OCI-LY1 (cell line): ENCODE measurements at regions not wholly inside any gene's neighbourhood (a gene's known extent, or its start where the extent isn't known, plus 50 kb on each side); places are given as distances from the start of the nearest gene placed in this dataset.

Experiments
- H2AFZ ChIP-seq: fragments of 200-600 bp; sonication (generic), shearing (Covaris generic); 2 replicates; pipeline ENCODE4 v1.6.0; 2014; ENCODE audit warnings: antibody characterized with exemption, mild to moderate bottlenecking, low read length
- H3F3A ChIP-seq: fragments of 200-600 bp; sonication (generic), shearing (Covaris generic); 2 replicates; pipeline ENCODE4 v1.6.0; 2014; ENCODE audit warnings: mild to moderate bottlenecking, antibody characterized with exemption, low read length, moderate library complexity; ENCODE audit not compliant: insufficient read depth
- H3K27ac ChIP-seq: fragments of 200-600 bp; sonication (generic); 2 replicates; pipeline ENCODE4 v1.5.1; 2014; ENCODE audit warnings: low read length, mixed run types, mild to moderate bottlenecking, low read depth; ENCODE audit not compliant: poor library complexity, severe bottlenecking
- H3K27me3 ChIP-seq: fragments of 200-600 bp; sonication (generic); 2 replicates; pipeline ENCODE4 v1.6.0; 2014; ENCODE audit warnings: antibody characterized with exemption, mild to moderate bottlenecking, low read length, moderate library complexity; ENCODE audit not compliant: insufficient read depth
- H3K36me3 ChIP-seq: fragments of 200-600 bp; sonication (generic); 2 replicates; pipeline ENCODE4 v1.6.1; 2014; ENCODE audit warnings: mild to moderate bottlenecking, antibody characterized with exemption, low read length, moderate library complexity, mixed read lengths; ENCODE audit not compliant: insufficient read depth
- H3K4me1 ChIP-seq: fragments of 200-600 bp; sonication (generic); 2 replicates; pipeline ENCODE4 v1.5.1; 2014; ENCODE audit warnings: mild to moderate bottlenecking, low read length, moderate library complexity; ENCODE audit not compliant: insufficient read depth, severe bottlenecking
- H3K4me2 ChIP-seq: fragments of 200-600 bp; sonication (generic), shearing (Covaris generic); 2 replicates; pipeline ENCODE4 v1.6.1; 2014; ENCODE audit warnings: low read length
- H3K4me3 ChIP-seq: fragments of 200-600 bp; sonication (generic); 2 replicates; pipeline ENCODE4 v1.5.1; 2014; ENCODE audit warnings: low read length, low read depth, mild to moderate bottlenecking, mixed read lengths; ENCODE audit not compliant: poor library complexity, severe bottlenecking
- H3K79me2 ChIP-seq: fragments of 200-600 bp; shearing (Covaris generic); 2 replicates; pipeline ENCODE4 v1.6.1; 2016; ENCODE audit warnings: mixed run types, low read length, mixed read lengths; ENCODE audit not compliant: insufficient read depth
- H3K9ac ChIP-seq: fragments of 200-600 bp; sonication (generic), shearing (Covaris generic); 2 replicates; pipeline ENCODE4 v1.6.1; 2014; ENCODE audit warnings: mild to moderate bottlenecking, low read length, mixed read lengths
- H3K9me2 ChIP-seq: fragments of 200-600 bp; sonication (generic), shearing (Covaris generic); 2 replicates; pipeline ENCODE4 v1.6.1; 2014; ENCODE audit warnings: low read depth, mild to moderate bottlenecking, low read length, mixed read lengths
- H3K9me3 ChIP-seq: fragments of 200-600 bp; shearing (Covaris generic); 2 replicates; pipeline ENCODE4 v1.6.1; 2014; ENCODE audit warnings: low read length, mixed read lengths
- H4K20me1 ChIP-seq: fragments of 200-600 bp; sonication (generic), shearing (Covaris generic); 2 replicates; pipeline ENCODE4 v1.6.0; 2016; ENCODE audit warnings: mild to moderate bottlenecking, low read length; ENCODE audit not compliant: insufficient read depth
- CTCF ChIP-seq: fragments of 200-600 bp; sonication (generic), shearing (Covaris generic); IDR thresholded peaks from 2 replicates; pipeline ENCODE4 v1.5.1; 2017; ENCODE audit warnings: mild to moderate bottlenecking, antibody characterized with exemption, low read length, moderate library complexity, mixed read lengths
- EZH2 ChIP-seq: fragments of 200-600 bp; sonication (generic), shearing (Covaris generic); IDR thresholded peaks from 2 replicates; pipeline ENCODE4 v1.8.0; 2017; ENCODE audit warnings: borderline replicate concordance, mixed run types, mild to moderate bottlenecking, antibody characterized with exemption, low read length, moderate library complexity, mixed read lengths

GRCh38 chr13:100800283-100800875 is 125.8 kb upstream of the TMTC4 start:
- H3K27me3 ChIP-seq: no peaks in the 10 kb centered on the region
- H3K9me2 ChIP-seq: no peaks in the 10 kb centered on the region
- H3K79me2 ChIP-seq: no peaks in the 10 kb centered on the region
- no peak overlapping the region for H3K4me3 ChIP-seq
- H3K36me3 ChIP-seq: no peaks in the 10 kb centered on the region
- no peaks in the 10 kb centered on the region for H4K20me1 ChIP-seq
- TF ChIP-seq CTCF: no peak
- no peak for TF ChIP-seq EZH2
- H3K9me3 ChIP-seq: 0 out of 2 replicates have a peak, but pooled peaks cover 4% of the 10 kb centered on the region
- H2AFZ ChIP-seq: no peak overlapping the region
- no peak overlapping the region for H3K4me2 ChIP-seq
- H3K9ac ChIP-seq: no peak overlapping the region
- no peak overlapping the region for H3K27ac ChIP-seq
- no peaks in the 10 kb centered on the region for H3K4me1 ChIP-seq
- H3F3A ChIP-seq: no peaks in the 10 kb centered on the region

- Histone ChIP-seq H3K27ac (no peak overlapping the region), H3K9ac (no peak overlapping the region), H3K79me2 (no peaks in the 10 kb centered on the region), H2AFZ (no peak overlapping the region), H3K9me3 (0 out of 2 replicates have a peak, but pooled peaks cover 7% of the 10 kb centered on the region), H3K9me2 (no peaks in the 10 kb centered on the region), H3K4me2 (no peak overlapping the region), H4K20me1 (no peaks in the 10 kb centered on the region), H3K27me3 (no peaks in the 10 kb centered on the region), H3F3A (no peaks in the 10 kb centered on the region), H3K4me1 (no peaks in the 10 kb centered on the region), H3K4me3 (no peak overlapping the region), H3K36me3 (no peaks in the 10 kb centered on the region)
- no peak for TF ChIP-seq EZH2
- no peak for TF ChIP-seq CTCF
Measured at GRCh38 chr13:100798739-100799361, 124.3 kb upstream of the TMTC4 start.

- H2AFZ ChIP-seq: no peak overlapping the region
- H4K20me1 ChIP-seq: no peaks in the 10 kb centered on the region
- H3K9me2 ChIP-seq: no peaks in the 10 kb centered on the region
- H3K4me3 ChIP-seq: no peak overlapping the region
- H3K27ac ChIP-seq: no peak overlapping the region
- H3K9ac ChIP-seq: no peak overlapping the region
- 0 out of 2 replicates have a peak, but pooled peaks cover 7% of the 10 kb centered on the region for H3K9me3 ChIP-seq
- H3F3A ChIP-seq: no peaks in the 10 kb centered on the region
- TF ChIP-seq EZH2 (no peak), CTCF (no peak)
- no peaks in the 10 kb centered on the region for H3K79me2 ChIP-seq
- no peak overlapping the region for H3K4me2 ChIP-seq
- H3K27me3 ChIP-seq: no peaks in the 10 kb centered on the region
- no peaks in the 10 kb centered on the region for H3K36me3 ChIP-seq
- no peaks in the 10 kb centered on the region for H3K4me1 ChIP-seq
Measured at GRCh38 chr13:100797921-100798320, 123.3 kb upstream of the TMTC4 start.
